Activated naive CD4-positive, alpha-beta T cell treated with anti-CD3 and anti-CD28 coated beads for 36 hours (primary cell): ENCODE measurements at regions not wholly inside any gene's neighbourhood (a gene's known extent, or its start where the extent isn't known, plus 50 kb on each side); places are given as distances from the start of the nearest gene placed in this dataset.

Experiments
- CTCF ChIA-PET: fragments of 350-600 bp; sonication (Branson Sonifier 250); formaldehyde crosslinking; loops from one replicate; lab custom pipeline; 2021; ENCODE audit warnings: antibody characterized with exemption; lab: Charles Lee
- DNase-seq: peaks from one replicate; pipeline ENCODE4 v3.0.0-alpha.2; 2020
- H3K27ac Mint-ChIP-seq: one replicate; pipeline ENCODE4 v1.8.0; 2021; ENCODE audit warnings: mild to moderate bottlenecking, mixed read lengths
- H3K27me3 Mint-ChIP-seq: one replicate; pipeline ENCODE4 v1.8.0; 2021; ENCODE audit warnings: low read depth, mixed read lengths
- H3K36me3 Mint-ChIP-seq: one replicate; pipeline ENCODE4 v1.8.0; 2021; ENCODE audit warnings: low read depth, mixed read lengths
- H3K4me1 Mint-ChIP-seq: one replicate; pipeline ENCODE4 v1.8.0; 2021; ENCODE audit warnings: low read depth, mixed read lengths
- H3K4me3 Mint-ChIP-seq: one replicate; pipeline ENCODE4 v1.8.0; 2021; ENCODE audit warnings: mild to moderate bottlenecking, moderate library complexity, mixed read lengths
- H3K9me3 Mint-ChIP-seq: one replicate; pipeline ENCODE4 v1.8.0; 2021; ENCODE audit warnings: mixed read lengths
- intact Hi-C: fragments of 100-400 bp; cut with micrococcal nuclease; formaldehyde crosslinking; loops from one replicate; pipeline ENCODE4 v1.15.1; 2023

GRCh38 chr2:237259201-237259600 lies 154.8 kb downstream of the COL6A3 start:
- intact Hi-C loops = no loop called here
- H3K36me3 Mint-ChIP-seq = no peaks in the 10 kb centered on the region
- DNase-seq = no peak
- peaks cover 3% of the 10 kb centered on the region for H3K4me1 Mint-ChIP-seq
- H3K27me3 Mint-ChIP-seq = no peaks in the 10 kb centered on the region
- no peaks in the 10 kb centered on the region for H3K9me3 Mint-ChIP-seq
- H3K27ac Mint-ChIP-seq = no peak overlapping the region
- CTCF ChIA-PET = interaction anchor here (1.0 kb wide), 1 partner anchor 313 kb away, joined by 3 read pairs; no protein-coding TSS in a partner anchor
- no peak overlapping the region for H3K4me3 Mint-ChIP-seq

- peaks cover 3% of the 10 kb centered on the region for H3K4me1 Mint-ChIP-seq
- H3K4me3 Mint-ChIP-seq = no peak overlapping the region
- no peak overlapping the region for H3K27ac Mint-ChIP-seq
- intact Hi-C loops = no loop called here
- H3K9me3 Mint-ChIP-seq = no peaks in the 10 kb centered on the region
- H3K36me3 Mint-ChIP-seq = no peaks in the 10 kb centered on the region
- CTCF ChIA-PET = interaction anchor here (0.7 to 1.0 kb wide), 2 partner anchors 35 to 312 kb away, joined by 3 read pairs; no protein-coding TSS in a partner anchor
- no peak for DNase-seq
- H3K27me3 Mint-ChIP-seq = no peaks in the 10 kb centered on the region
Observed at GRCh38 chr2:237260039-237260620, 153.8 kb downstream of the COL6A3 start.

- Mint-ChIP-seq H3K36me3 (no peaks in the 10 kb centered on the region), H3K4me1 (peaks cover 3% of the 10 kb centered on the region), H3K27ac (no peak overlapping the region), H3K27me3 (no peaks in the 10 kb centered on the region), H3K9me3 (no peaks in the 10 kb centered on the region), H3K4me3 (no peak overlapping the region)
- CTCF ChIA-PET = interaction anchor here (0.6 to 0.7 kb wide), 2 partner anchors 12 to 35 kb away, joined by 3 to 4 read pairs; no protein-coding TSS in a partner anchor
- no peak for DNase-seq
- intact Hi-C loops = no loop called here
Observed at GRCh38 chr2:237260686-237261085, 153.3 kb downstream of the COL6A3 start.

- DNase-seq = no peak
- Mint-ChIP-seq H3K9me3 (no peaks in the 10 kb centered on the region), H3K27me3 (no peaks in the 10 kb centered on the region), H3K36me3 (no peaks in the 10 kb centered on the region), H3K4me1 (peaks cover 3% of the 10 kb centered on the region), H3K27ac (no peak overlapping the region), H3K4me3 (no peak overlapping the region)
- intact Hi-C loops = no loop called here
- CTCF ChIA-PET = no interaction called here
Observed at GRCh38 chr2:237261327-237261726, 152.6 kb downstream of the COL6A3 start.

- CTCF ChIA-PET = no interaction called here
- Mint-ChIP-seq H3K4me3 (no peak overlapping the region), H3K27me3 (no peaks in the 10 kb centered on the region), H3K27ac (no peak overlapping the region), H3K9me3 (no peaks in the 10 kb centered on the region), H3K4me1 (peaks cover 1% of the 10 kb centered on the region), H3K36me3 (no peaks in the 10 kb centered on the region)
- DNase-seq = no peak
- intact Hi-C loops = no loop called here
Observed at GRCh38 chr2:237262838-237263771, 150.9 kb downstream of the COL6A3 start.

- CTCF ChIA-PET = no interaction called here
- Mint-ChIP-seq H3K27ac (no peak overlapping the region), H3K36me3 (no peaks in the 10 kb centered on the region), H3K4me3 (no peak overlapping the region), H3K9me3 (no peaks in the 10 kb centered on the region), H3K27me3 (no peaks in the 10 kb centered on the region), H3K4me1 (no peaks in the 10 kb centered on the region)
- no peak for DNase-seq
- intact Hi-C loops = no loop called here
Observed at GRCh38 chr2:237264480-237265219, 149.3 kb downstream of the COL6A3 start.

GRCh38 chr2:237268004-237268708 lies 145.8 kb downstream of the COL6A3 start:
- H3K27ac Mint-ChIP-seq = no peak overlapping the region
- no peaks in the 10 kb centered on the region for H3K36me3 Mint-ChIP-seq
- intact Hi-C loops = no loop called here
- H3K4me3 Mint-ChIP-seq = no peak overlapping the region
- DNase-seq = no peak
- no peaks in the 10 kb centered on the region for H3K9me3 Mint-ChIP-seq
- no peaks in the 10 kb centered on the region for H3K4me1 Mint-ChIP-seq
- H3K27me3 Mint-ChIP-seq = peaks cover 6% of the 10 kb centered on the region
- CTCF ChIA-PET = interaction anchor here (1.3 kb wide), 1 partner anchor 153 kb away, joined by 4 read pairs; no protein-coding TSS in a partner anchor

- Mint-ChIP-seq H3K9me3 (no peaks in the 10 kb centered on the region), H3K4me3 (no peak overlapping the region), H3K27me3 (peaks cover 6% of the 10 kb centered on the region), H3K27ac (no peak overlapping the region), H3K4me1 (no peaks in the 10 kb centered on the region), H3K36me3 (no peaks in the 10 kb centered on the region)
- DNase-seq = no peak
- CTCF ChIA-PET = interaction anchor here (0.8 kb wide), 1 partner anchor 15 kb away, joined by 4 read pairs; no protein-coding TSS in a partner anchor
- intact Hi-C loops = no loop called here
Observed at GRCh38 chr2:237269138-237269875, 144.7 kb downstream of the COL6A3 start.

GRCh38 chr2:237270520-237270919 lies 143.4 kb downstream of the COL6A3 start:
- H3K4me3 Mint-ChIP-seq = no peak overlapping the region
- H3K27me3 Mint-ChIP-seq = peaks cover 6% of the 10 kb centered on the region
- CTCF ChIA-PET = interaction anchor here (0.8 kb wide), 1 partner anchor 16 kb away, joined by 4 read pairs; no protein-coding TSS in a partner anchor
- intact Hi-C loops = no loop called here
- no peak for DNase-seq
- H3K4me1 Mint-ChIP-seq = no peaks in the 10 kb centered on the region
- H3K9me3 Mint-ChIP-seq = no peaks in the 10 kb centered on the region
- H3K27ac Mint-ChIP-seq = no peak overlapping the region
- H3K36me3 Mint-ChIP-seq = no peaks in the 10 kb centered on the region

GRCh38 chr2:237271698-237272652 lies 142.0 kb downstream of the COL6A3 start:
- intact Hi-C loops = no loop called here
- no peak for DNase-seq
- Mint-ChIP-seq H3K9me3 (no peaks in the 10 kb centered on the region), H3K4me3 (no peak overlapping the region), H3K36me3 (no peaks in the 10 kb centered on the region), H3K4me1 (no peaks in the 10 kb centered on the region), H3K27me3 (peaks cover 11% of the 10 kb centered on the region), H3K27ac (no peak overlapping the region)
- CTCF ChIA-PET = no interaction called here
